Medulla oblongata (tissue), 1 donor: ENCODE measurements at regions not wholly inside any gene's neighbourhood (a gene's known extent, or its start where the extent isn't known, plus 50 kb on each side); places are given as distances from the start of the nearest gene placed in this dataset.

Experiments used
- DNase-seq: peaks from one replicate; pipeline ENCODE4 v3.0.0-alpha.2; 2015; ENCODE audit errors: extremely low spot score

GRCh38 chr1:91575909-91576519 is 75.4 kb downstream of the CDC7 start:
- no peak for DNase-seq

- no peak for DNase-seq
These were observed 77.9 kb downstream of the CDC7 start for GRCh38 chr1:91578320-91579109.

- DNase-seq: no peak
These were observed 79.1 kb downstream of the CDC7 start for GRCh38 chr1:91579658-91580228.

GRCh38 chr1:91582431-91582921 is 81.8 kb downstream of the CDC7 start:
- no peak for DNase-seq

GRCh38 chr1:91583326-91583755 is 82.7 kb downstream of the CDC7 start:
- DNase-seq: no peak

GRCh38 chr1:91584309-91584708 is 83.7 kb downstream of the CDC7 start:
- no peak for DNase-seq

- DNase-seq: no peak
These were observed 84.2 kb downstream of the CDC7 start for GRCh38 chr1:91584878-91585277.

- no peak for DNase-seq
These were observed 84.9 kb downstream of the CDC7 start for GRCh38 chr1:91585502-91585901.

- no peak for DNase-seq
These were observed 85.3 kb downstream of the CDC7 start for GRCh38 chr1:91585982-91586381.

GRCh38 chr1:91589437-91589836 is 88.8 kb downstream of the CDC7 start:
- no peak for DNase-seq

GRCh38 chr1:91591175-91591974 is 90.7 kb downstream of the CDC7 start:
- no peak for DNase-seq

- DNase-seq: no peak
These were observed 92.2 kb downstream of the CDC7 start for GRCh38 chr1:91592716-91593477.

- no peak for DNase-seq
These were observed 93.9 kb downstream of the CDC7 start for GRCh38 chr1:91594383-91595055.

- no peak for DNase-seq
These were observed 95.8 kb downstream of the CDC7 start for GRCh38 chr1:91596474-91596873.

GRCh38 chr1:91597215-91597614 is 96.6 kb downstream of the CDC7 start:
- DNase-seq: no peak

GRCh38 chr1:91600431-91601337 is 100.0 kb downstream of the CDC7 start:
- DNase-seq: no peak

GRCh38 chr1:91601554-91602376 is 101.1 kb downstream of the CDC7 start:
- DNase-seq: no peak

- DNase-seq: no peak
These were observed 102.8 kb downstream of the CDC7 start for GRCh38 chr1:91603409-91603808.

GRCh38 chr1:91604632-91605031 is 104.0 kb downstream of the CDC7 start:
- no peak for DNase-seq
